Uterus (tissue), 3 donors: ENCODE measurements at regions not wholly inside any gene's neighbourhood (a gene's known extent, or its start where the extent isn't known, plus 50 kb on each side); places are given as distances from the start of the nearest gene placed in this dataset.

Experiments used
- DNase-seq, 2 donors: peaks; one replicate each; pipeline ENCODE4 v3.0.0-alpha.2; 2019 to 2020
- H3K27ac ChIP-seq, 2 donors: fragments of 200-600 bp; sonication (generic); 1 replicate in 1 of 2; 2 replicates in 1 of 2; pipeline ENCODE4 v1.5.1; 2016 to 2018
- H3K27me3 ChIP-seq, 2 donors: fragments of 200-600 bp; sonication (generic); one replicate each; pipeline ENCODE4 v1.5.1; 2018 to 2019; ENCODE audit warnings: control low read depth in 1 of 2
- H3K36me3 ChIP-seq, 2 donors: fragments of 200-600 bp; sonication (generic); one replicate each; pipeline ENCODE4 v1.5.1; 2019; ENCODE audit warnings: control low read depth in 1 of 2
- H3K4me1 ChIP-seq, 2 donors: fragments of 200-600 bp; sonication (generic); one replicate each; pipeline ENCODE4 v1.5.1; 2018 to 2019; ENCODE audit warnings: control low read depth in 1 of 2
- H3K4me3 ChIP-seq, 2 donors: fragments of 200-600 bp; sonication (generic); 1 replicate in 1 of 2; 2 replicates in 1 of 2; pipeline ENCODE4 v1.5.1; 2018 to 2019; ENCODE audit warnings: mild to moderate bottlenecking in 1 of 2
- H3K9me3 ChIP-seq, 2 donors: fragments of 200-600 bp; sonication (generic); one replicate each; pipeline ENCODE4 v1.5.1; 2019; ENCODE audit warnings: control low read depth in 1 of 2
- POLR2A ChIP-seq, 2 donors: fragments of 450-650 bp; IDR thresholded peaks; one replicate each; pipeline ENCODE4 v1.6.1; 2016; ENCODE audit warnings: antibody characterized with exemption in 2 of 2, mild to moderate bottlenecking in 1 of 2, moderate library complexity in 1 of 2
- intact Hi-C: fragments of 100-400 bp; cut with DNase I; formaldehyde crosslinking; loops from one replicate; pipeline ENCODE4 v1.15.1; 2023; ENCODE audit warnings: low total_unique reads
- TF ChIP-seq, protein P1 (sequence below), 4 experiments: fragments of 200-600 bp in 2 of 4; fragments of 450-650 bp in 2 of 4; sonication (generic) in 2 of 4; IDR thresholded peaks; one replicate each; pipeline ENCODE4 v1.5.1; 2016 to 2019; ENCODE audit warnings: antibody characterized with exemption in 4 of 4, mild to moderate bottlenecking in 2 of 4, moderate library complexity in 1 of 4
- donor health status: DM: yes; HTN: yes; CAD: no.

GRCh38 chr9:135371535-135371934 is 108.0 kb upstream of the PPP1R26 start:
- H3K27me3 ChIP-seq: no peaks in the 10 kb centered on the region

GRCh38 chr9:135372036-135372435 is 107.5 kb upstream of the PPP1R26 start:
- no peak for DNase-seq
- Histone ChIP-seq H3K4me3 (no peak overlapping the region), H3K9me3 (no peaks in the 10 kb centered on the region), H3K27ac (no peak overlapping the region), H3K36me3 (no peaks in the 10 kb centered on the region), H3K27me3 (no peaks in the 10 kb centered on the region), H3K4me1 (no peaks in the 10 kb centered on the region)
- TF ChIP-seq, protein P1, sequence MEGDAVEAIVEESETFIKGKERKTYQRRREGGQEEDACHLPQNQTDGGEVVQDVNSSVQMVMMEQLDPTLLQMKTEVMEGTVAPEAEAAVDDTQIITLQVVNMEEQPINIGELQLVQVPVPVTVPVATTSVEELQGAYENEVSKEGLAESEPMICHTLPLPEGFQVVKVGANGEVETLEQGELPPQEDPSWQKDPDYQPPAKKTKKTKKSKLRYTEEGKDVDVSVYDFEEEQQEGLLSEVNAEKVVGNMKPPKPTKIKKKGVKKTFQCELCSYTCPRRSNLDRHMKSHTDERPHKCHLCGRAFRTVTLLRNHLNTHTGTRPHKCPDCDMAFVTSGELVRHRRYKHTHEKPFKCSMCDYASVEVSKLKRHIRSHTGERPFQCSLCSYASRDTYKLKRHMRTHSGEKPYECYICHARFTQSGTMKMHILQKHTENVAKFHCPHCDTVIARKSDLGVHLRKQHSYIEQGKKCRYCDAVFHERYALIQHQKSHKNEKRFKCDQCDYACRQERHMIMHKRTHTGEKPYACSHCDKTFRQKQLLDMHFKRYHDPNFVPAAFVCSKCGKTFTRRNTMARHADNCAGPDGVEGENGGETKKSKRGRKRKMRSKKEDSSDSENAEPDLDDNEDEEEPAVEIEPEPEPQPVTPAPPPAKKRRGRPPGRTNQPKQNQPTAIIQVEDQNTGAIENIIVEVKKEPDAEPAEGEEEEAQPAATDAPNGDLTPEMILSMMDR (IDR thresholded peaks at IDR 0.05): no peak
- no peak for TF ChIP-seq POLR2A (IDR thresholded peaks at IDR 0.05)
- intact Hi-C loops: no loop called here

More at GRCh38 chr9:135371535-135371934, 108.0 kb upstream of the PPP1R26 start:
- intact Hi-C loops: no loop called here
- Histone ChIP-seq H3K27ac (no peak overlapping the region), H3K4me1 (no peaks in the 10 kb centered on the region), H3K4me3 (no peak overlapping the region), H3K36me3 (no peaks in the 10 kb centered on the region), H3K9me3 (no peaks in the 10 kb centered on the region)
- DNase-seq: no peak
- TF ChIP-seq, protein P1 (IDR thresholded peaks at IDR 0.05): no peak
- no peak for TF ChIP-seq POLR2A (IDR thresholded peaks at IDR 0.05)

DNA sequence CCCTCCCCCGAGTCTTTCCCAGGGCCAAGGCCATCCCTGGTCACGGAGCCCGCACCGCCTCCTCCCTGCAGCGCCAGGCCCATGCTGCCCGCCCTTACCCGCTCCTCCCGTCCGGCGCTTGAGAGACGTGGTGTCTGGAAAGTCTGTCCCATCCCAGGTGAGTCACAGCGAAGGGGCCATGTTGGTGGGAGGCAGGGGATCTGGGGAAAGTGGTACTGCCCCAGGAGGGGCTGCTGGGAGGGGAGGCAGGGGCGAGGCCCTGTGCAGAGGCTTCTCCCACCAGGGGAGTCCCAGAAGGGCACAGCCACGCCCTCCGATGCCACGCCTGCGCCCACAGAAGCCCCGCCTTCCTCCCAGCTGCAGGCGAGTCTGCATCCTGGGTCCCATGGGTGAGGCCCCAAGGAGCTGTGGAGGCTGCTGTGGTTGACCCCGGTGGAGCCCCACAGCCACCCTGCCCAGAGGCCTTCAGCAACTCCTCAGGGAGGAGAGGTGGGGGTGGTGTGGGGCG is 107.0 kb upstream of the PPP1R26 start:
- intact Hi-C loops: no loop called here
- DNase-seq: no peak
- Histone ChIP-seq H3K4me3 (no peak overlapping the region), H3K9me3 (no peaks in the 10 kb centered on the region), H3K4me1 (no peaks in the 10 kb centered on the region), H3K27me3 (no peaks in the 10 kb centered on the region), H3K36me3 (no peaks in the 10 kb centered on the region), H3K27ac (no peak overlapping the region)
- TF ChIP-seq POLR2A (IDR thresholded peaks at IDR 0.05): no peak
- TF ChIP-seq, protein P1 (IDR thresholded peaks at IDR 0.05): no peak

DNA sequence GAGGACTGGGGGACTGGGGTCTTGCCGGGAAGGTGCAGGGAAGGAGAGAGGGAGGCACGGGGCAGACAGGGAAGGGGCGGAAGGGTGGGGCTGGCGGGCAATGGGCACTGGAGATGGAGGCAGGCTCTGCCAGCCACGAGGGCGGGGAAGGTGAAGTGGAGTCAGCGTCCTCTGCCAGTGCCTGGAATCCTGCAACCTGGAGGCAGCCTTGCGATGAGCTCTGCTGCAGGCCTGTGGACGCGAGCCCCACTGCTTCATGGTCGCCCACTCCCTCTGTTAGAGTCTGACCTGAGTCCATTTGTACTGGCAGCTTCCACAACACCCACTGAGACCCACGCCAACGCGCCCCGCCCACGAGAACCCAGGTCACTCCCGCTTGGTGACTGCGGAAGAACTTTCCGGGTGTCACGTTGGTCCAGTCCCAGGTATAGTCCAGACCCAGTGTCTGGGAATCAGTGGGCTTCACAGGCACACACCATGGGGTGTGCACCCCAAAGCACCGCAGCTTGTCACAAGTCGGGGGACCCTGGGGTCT is 106.4 kb upstream of the PPP1R26 start:
- TF ChIP-seq, protein P1 (IDR thresholded peaks at IDR 0.05): no peak
- TF ChIP-seq POLR2A (IDR thresholded peaks at IDR 0.05): no peak

GRCh38 chr9:135373820-135374219 is 105.8 kb upstream of the PPP1R26 start:
- H3K4me3 ChIP-seq: no peak overlapping the region
- no peaks in the 10 kb centered on the region for H3K36me3 ChIP-seq
- intact Hi-C loops: no loop called here
- no peak for DNase-seq
- H3K27ac ChIP-seq: no peak overlapping the region
- TF ChIP-seq, protein P1 (IDR thresholded peaks at IDR 0.05): no peak
- no peak for TF ChIP-seq POLR2A (IDR thresholded peaks at IDR 0.05)
- no peaks in the 10 kb centered on the region for H3K4me1 ChIP-seq
- H3K9me3 ChIP-seq: no peaks in the 10 kb centered on the region
- H3K27me3 ChIP-seq: no peaks in the 10 kb centered on the region

More for the DNA sequence above, 106.4 kb upstream of the PPP1R26 start:
- intact Hi-C loops: no loop called here
- DNase-seq: no peak
- Histone ChIP-seq H3K4me1 (no peaks in the 10 kb centered on the region), H3K9me3 (no peaks in the 10 kb centered on the region), H3K36me3 (no peaks in the 10 kb centered on the region), H3K27ac (no peak overlapping the region), H3K27me3 (no peaks in the 10 kb centered on the region), H3K4me3 (no peak overlapping the region)
